Putamen (tissue), 1 donor: ENCODE measurements at regions not wholly inside any gene's neighbourhood (a gene's known extent, or its start where the extent isn't known, plus 50 kb on each side); places are given as distances from the start of the nearest gene placed in this dataset.
A peak's percentile ranks its signal among the peaks of the same experiment; 100 is the strongest.

ENCODE experiments used
- DNase-seq: peaks from one replicate; pipeline ENCODE4 v3.0.0-alpha.2; 2016; ENCODE audit warnings: low spot score

DNA sequence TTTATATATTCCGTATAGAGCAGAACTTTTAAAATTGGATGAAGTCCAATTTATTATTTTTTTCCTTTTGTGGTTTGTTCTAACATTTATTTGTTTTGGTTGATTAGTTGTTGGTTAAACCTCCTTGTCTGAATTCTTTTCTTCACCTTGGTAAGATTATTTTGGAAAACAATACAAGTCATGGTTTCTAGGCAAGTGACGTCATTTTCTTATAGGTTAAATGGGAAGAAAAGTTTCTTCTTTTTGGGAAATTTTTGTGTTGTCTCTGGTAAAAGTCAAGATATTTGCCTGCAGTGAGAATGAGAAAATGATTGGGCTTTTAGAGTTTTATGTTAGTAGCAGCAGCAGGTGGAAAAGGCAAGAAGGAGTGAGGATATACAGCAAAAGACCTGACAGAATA lies 197.9 kb downstream of the OTOR start:
- no peak for DNase-seq

DNA sequence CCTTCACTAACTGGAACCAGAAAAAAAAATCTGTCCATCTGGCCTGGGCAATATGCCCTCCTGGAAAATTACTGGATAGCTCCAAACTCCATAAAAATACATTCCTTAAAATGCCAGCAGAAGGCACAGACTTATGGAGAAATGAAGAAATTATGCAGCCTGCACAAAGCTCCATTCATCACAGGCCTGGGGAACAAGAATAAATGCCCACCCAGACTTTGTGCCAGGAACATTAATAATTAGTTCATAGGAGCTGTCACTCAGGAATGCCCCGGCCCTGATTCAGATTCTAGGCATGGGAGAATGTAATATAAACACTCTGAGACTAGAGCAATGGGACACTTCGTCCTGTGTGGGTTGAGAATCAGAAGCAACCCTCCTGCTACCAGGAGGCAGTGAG lies 199.3 kb downstream of the OTOR start:
- no peak for DNase-seq

DNA sequence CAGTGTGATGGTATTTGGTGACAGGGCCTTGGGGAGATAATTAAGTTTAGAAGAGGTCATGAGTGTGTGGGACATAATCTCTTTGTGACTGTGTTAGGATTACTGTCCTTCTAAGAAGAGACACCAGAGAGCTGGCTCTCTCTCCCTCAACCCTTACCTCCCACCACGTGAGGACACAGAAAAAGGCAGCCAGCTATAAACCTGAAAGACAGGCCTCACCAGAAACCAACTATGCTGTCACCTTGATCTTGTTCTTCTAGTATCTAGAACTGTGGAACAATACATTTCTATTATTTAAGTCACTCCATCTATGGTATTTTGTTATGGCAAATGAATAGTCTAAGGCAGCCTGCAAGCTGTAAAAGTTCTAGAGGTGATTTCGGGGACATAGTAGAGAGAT lies 203.7 kb downstream of the OTOR start:
- no peak for DNase-seq

DNA sequence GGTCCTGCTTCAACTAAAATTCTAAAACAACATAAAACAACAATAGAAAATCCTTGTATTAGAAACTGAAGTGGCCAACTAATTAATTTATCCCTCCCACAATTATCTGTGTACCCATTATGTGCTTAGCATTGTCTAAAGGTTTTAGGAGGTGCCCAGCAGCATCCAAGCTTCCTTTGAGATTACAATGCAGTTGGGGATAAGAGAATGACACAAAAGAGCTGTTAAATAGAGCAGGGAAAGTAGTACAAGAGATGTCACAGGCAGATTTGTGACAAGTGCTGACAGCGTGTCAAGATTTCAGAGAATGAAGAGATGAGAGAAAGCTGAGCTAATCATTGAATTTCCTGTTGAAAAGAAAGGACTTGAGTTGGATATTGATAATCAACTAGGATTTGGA lies 204.8 kb downstream of the OTOR start:
- peak; percentile 9 for DNase-seq

DNA sequence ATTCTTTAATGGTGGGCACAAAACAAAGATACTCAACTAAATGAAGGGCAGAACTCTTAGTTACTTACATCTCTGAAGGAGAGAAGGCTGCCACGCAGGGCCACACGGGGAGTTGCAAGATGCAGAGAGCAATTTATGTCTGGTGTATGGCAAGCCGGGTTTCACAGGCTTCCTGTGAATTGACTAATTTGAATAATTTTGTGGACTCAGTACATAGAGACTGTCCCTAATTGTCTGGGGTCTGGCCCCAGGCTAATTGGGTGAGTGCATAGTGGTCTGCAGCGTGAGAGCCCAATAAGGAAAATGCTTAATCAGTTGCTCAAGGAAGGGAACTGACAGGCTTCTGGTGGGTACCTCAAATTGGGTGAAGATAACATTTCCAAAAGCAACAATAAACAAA lies 205.7 kb downstream of the OTOR start:
- DNase-seq = no peak

DNA sequence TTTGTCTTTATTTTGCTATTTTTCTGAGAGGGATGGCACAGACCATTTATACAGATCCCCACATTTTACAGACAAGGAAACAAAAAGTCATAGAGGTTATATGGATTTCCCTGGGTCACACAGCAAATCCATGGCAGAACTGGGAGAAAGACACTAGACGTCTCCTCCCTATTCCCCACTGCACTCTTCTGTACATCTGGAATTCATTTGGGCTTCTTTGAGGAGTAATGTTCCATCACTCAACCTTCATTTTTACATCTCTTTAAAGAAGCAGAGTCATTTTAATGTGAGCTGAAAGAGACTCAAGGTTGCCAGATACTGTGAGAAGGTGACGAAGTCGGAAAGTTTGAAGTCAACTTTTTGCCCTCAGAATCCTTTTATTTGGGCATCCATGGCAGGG lies 207.3 kb downstream of the OTOR start:
- no peak for DNase-seq

DNA sequence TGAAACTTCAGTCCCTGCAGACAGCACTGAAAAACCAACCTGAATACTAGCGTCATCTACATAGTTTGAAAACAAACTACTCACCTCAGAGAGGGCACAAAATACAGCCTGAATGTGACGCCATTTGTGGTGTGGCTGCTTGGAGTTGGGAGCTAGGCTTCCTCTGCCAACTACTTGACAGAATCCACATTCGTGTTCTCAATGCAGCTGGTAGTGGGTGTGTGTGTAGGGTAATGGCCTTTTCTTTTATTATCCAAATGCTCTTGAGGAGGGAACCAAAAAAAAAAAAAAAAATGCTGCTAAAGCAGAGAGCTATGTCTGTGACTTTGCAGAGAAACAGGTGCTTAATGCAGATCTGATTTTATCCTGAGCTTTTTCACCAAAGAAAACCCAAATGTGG lies 207.8 kb downstream of the OTOR start:
- DNase-seq = no peak

DNA sequence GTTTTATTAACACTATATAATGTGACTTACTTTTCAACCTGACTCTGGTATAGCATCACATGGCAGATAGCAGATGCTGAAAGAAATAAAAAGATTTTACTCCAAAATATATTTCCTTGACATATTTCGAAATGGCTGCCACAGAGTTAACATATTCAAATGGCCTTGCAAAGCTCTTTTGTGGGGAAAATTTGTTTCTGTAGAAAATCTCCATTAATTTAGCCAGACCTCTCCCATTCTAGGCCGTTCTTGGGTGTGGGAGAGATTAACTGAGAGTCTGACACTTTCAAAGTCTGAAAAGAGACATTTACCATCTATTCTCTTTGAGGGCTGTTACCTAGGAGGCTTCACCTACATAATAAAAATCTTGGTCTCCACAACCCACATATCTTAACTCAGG lies 217.2 kb downstream of the OTOR start:
- DNase-seq = no peak

DNA sequence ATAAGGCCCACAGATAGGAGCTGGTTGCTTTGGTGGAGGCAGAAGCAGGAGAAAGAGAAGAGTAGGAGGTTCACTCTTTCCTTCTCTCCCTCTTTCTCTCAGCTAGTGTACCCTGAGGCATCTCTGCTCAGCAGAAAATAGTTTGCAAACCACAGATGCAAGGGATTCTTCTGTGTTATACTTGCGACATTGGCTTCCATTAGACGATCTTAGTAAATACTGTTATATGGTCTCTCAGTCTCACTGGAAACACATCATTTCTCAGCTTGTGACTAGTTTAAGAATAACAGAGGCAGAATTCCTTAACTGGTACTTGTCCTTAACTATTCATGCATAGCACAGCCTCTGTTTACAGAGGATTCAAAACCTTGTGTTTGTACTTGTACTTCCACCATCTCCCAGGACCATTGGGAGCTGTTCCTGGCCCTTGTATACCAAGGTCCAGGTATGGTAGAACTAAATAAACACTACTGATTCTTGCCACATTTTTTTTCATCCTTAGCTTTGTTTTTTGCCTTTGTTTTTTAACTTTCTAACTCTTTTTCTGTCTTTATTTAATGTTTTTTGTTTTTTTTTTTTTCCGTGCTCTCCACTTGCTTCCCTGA lies 218.2 kb downstream of the OTOR start:
- no peak for DNase-seq

DNA sequence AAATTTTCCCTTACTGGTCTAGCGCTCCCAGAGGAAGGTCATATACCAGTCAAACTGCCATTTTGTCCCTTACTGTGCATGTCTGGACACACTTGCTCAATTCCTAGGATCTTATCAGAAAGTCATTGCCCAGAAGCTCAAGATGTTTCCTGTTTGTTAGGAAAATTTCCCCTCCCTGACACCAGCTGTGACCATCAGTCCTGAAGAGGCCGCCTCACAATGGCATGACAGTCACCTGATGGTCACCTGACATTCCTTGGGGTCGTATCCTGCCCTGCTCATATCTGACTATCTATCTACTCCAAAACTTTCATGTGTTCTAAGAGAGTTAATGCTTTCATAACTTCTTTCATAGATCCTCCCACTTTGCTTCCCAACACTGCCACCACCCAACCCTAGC lies 219.9 kb downstream of the OTOR start:
- no peak for DNase-seq

DNA sequence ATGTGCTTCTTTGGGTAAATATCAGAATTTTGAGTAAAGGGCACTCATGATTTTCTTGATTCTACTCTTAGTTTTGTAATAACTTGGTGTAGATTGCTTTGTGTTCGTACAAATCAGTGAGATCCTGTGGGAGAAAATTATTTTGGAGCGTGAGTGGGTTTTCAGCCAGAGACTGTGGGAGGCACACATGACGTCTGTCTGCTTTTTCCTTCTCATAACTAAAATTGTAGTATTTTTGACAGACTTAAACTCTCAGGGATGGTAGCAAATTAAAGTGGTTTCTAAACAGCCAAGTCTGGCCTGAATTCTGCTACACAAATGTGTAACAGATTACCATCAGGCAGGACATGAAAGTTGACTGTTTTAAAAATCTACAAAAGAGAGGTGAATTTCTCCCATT lies 222.6 kb downstream of the OTOR start:
- DNase-seq = peak; percentile 43

DNA sequence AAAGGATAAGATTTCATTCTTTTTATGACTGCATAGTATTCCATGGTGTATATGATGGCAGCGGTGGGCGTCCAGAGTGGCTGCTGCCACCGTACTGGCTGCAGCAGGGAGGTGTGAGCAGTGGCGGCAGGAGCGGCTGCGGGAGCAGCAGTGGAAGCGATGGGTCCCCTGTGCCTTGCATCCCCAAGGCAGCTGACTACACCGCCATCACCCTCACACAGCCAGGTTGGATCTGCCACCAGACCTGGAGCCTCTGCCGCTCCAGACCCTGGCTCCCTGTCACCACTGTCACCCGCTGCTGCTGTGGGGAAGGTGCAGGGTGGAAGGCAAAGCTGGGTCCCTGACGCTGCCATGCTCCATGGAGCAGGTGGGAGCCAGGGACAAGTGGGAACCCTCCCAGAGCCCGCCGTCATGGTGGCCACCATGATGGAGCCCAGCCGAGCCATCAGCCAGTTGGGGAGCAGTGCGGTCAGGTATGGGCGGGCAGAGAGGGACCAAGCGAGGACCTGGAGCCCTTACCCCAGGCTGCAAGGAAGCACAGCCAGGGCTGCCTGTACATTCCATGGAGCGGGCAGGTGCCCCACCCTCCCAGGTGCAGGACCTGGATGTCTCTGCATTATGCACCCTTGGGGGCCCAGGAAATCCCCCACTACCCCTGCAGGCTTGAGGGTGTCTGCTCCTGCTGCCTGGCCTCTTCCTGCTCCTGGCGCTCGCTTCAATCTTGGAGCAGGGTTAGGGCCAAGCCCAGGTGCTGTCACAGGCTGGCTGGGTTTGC lies 226.1 kb downstream of the OTOR start:
- DNase-seq = no peak

DNA sequence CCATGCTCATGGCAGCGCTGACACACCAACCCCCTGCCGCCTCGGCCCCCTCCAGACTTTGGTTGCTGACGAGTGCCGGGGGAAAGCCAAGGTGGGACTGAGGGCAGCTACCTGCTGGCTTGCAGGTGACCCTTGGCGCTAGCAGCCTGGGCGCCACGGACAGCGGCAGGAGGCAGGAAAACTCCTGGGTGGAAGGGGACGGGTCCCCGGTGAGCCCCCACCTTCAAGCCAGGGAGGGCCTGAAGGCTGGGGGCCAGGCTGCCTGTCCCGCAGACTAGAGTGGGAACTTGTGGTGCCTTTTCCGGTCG lies 226.7 kb downstream of the OTOR start:
- DNase-seq = no peak

DNA sequence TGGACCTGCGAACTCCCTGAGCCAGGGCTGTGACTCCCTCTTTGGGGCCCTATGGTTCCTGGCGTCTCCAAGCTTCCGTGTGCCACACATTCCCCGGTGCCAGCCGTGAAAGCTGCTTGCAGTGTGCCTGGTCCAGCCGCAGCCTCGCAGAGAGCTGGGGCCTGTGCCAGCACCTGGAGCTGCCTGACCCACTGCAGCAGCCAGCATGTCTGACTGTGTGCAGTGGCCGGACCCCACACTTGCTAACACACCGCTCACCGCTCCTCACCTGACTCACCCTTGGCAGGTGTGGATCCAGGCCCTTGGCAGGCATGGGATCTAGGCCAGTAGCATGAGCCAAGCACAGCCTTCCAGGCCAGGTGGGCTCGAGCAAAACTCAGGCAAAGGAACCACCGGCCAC lies 227.5 kb downstream of the OTOR start:
- no peak for DNase-seq

DNA sequence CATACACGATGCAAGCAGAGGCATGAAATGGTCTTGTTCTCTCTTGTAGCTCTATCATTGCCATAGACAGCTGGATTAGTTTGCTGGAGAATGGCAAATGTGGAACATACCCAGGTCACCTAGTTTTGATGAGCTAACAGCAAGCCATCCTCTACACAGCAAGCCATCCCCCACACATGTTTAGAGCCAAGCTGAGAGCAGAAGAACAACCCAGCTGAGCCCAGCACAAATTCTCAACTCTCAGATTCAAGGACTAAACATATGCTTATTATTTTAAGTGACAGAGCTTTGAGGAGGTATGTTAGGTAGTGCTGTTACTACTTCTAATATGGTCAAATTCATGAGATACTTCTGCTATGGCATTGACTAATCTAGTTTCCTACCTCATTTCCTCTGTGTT lies 230.3 kb downstream of the OTOR start:
- no peak for DNase-seq

DNA sequence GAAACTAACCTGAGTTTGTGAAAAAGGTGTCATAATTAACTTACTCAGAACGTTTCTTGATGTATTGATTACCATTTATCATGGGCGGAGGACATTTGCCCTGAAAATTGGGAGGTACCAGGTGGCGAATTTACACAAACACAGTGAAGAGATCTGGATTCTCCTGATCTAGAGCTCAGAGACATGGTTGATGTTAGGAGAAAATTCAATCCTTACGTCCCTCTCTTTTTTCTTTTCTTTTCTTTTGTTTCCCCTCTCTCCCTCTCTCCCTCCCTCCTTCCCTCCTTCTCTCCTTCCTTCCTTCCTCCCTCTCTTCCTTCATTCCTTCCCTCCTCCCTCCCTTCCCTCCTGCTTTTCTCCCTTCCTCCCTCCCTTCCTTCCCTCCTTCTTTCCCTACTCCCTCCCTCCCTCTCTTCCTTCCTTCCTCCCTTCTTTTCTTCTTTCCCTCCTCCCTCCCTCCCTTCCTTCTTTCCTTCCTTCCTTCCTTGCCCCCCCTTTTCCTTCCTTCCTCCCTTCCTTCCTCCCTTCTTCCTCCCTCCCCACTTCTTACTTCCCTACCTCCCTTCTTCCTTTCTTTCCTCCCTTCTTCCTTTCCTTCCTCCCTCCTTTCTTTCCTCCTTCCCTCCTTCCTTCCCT lies 234.1 kb downstream of the OTOR start:
- DNase-seq = no peak

DNA sequence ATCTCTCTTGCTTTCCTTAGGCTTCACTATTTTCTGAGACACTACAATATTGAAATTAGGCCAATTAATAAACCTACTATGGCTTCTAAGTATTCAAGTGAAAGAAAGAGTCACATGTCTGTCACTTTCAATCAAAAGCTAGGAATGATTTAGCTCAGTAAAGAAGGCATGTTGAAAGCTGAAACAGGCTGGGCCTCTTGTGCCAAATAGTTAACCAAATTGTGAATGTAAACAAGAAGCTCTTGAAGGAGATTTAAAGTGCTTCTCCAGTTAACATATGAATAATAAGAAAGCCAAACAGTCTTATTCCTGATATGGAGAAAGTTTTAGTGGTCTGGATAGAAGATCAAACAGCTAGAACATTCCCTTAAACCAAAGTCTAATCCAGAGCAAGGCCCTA lies 236.3 kb downstream of the OTOR start:
- no peak for DNase-seq

DNA sequence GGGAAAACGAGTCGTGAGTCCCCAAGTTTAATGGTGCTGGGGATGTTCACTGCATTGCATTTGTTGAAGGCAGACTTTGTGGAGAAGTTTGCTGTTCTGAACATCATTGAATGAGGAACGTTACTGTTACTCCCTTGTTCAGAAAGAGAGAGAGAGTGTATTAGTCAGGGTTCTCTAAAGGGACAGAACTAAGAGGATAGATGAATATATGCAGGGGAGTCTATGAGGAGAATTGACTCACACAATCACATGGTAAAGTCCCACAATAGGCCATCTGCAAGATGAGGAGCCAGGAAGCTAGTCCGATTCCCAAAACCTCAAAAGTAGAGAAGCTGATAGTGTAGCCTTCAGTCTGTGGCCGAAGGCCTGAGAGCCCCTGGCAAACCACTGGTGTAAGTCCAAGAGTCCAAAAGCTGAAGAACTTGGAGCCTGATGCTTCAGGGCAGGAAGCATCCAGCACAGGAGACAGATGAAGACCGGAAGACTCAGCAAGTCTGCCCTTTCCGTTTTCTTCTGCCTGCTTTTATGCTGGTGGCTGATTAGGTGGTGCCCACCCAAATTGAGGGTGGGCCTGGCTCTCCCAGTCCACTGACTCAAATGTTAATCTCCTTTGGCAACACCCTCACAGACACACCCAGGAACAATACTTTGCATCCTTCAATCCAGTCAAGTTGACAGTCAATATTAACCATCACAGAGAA lies 223.5 kb upstream of the PCSK2 start:
- DNase-seq = no peak

DNA sequence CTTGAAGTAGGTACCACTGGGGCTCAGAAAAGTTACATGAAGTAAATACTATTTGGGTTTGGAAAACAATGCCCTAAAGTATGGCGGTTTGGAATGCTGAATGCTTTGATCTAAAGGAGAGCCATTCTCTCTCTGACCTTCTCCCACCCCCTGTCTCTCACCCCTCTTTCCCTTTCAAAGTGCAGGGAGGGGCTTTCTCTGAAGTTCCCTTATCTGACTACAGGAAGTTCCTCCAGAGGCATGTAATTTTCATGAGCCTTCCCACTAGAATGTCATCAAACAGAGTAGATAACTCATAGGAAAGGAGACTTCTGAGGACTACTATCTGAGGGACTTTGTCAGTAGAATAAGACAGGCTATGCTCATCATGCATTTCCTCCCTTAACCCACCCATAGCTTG lies 216.7 kb upstream of the PCSK2 start:
- DNase-seq = no peak

DNA sequence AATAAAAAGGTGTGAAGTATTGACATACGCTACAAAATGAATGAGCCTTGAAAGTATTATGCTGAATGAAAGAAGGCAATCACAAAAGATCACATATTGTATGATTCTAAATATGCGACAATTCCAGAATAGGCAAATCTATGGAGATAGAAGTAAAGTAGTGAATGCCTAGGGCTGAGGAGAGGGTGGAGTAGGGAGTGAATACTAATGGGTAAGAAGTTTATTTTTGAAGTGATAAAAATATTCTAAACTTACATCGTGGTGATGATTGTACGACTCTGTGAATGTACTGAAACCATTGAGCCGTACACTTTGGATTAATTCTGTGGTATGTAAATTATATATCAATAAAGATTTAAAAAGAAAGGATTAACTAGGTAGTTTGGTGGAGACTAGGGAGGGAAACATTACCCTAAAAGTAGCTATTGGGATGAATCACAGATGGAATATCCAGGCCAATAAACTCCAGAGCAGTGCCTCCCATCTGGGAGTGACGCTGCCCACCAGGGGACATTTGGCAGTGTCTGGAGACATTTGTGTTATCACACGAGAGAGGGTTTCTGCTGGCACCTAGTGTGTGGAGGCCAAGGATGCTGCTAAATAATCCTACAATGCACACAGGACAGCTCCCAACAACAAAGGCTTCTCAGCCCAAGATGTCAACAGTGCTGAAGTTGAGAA lies 214.2 kb upstream of the PCSK2 start:
- DNase-seq = no peak

DNA sequence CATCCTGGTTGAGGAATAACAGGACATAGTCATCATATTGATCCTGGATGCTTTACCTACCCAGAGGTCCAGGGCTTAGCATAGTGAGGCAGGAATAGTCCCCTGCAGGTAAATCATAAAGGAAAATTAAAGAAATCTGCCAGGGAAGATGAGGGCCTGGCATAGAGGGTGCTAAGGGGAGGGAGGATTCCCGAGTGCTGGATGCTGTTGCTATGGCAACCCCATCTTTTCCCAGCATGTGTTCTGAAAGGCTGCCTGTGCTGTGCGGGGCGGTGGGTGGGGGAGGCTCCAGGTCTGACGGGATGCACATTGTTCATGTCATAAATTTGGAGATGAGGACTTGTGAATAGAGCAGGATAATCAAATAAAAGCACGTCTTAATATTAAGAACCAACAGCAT lies 212.6 kb upstream of the PCSK2 start:
- DNase-seq = peak; percentile 25

DNA sequence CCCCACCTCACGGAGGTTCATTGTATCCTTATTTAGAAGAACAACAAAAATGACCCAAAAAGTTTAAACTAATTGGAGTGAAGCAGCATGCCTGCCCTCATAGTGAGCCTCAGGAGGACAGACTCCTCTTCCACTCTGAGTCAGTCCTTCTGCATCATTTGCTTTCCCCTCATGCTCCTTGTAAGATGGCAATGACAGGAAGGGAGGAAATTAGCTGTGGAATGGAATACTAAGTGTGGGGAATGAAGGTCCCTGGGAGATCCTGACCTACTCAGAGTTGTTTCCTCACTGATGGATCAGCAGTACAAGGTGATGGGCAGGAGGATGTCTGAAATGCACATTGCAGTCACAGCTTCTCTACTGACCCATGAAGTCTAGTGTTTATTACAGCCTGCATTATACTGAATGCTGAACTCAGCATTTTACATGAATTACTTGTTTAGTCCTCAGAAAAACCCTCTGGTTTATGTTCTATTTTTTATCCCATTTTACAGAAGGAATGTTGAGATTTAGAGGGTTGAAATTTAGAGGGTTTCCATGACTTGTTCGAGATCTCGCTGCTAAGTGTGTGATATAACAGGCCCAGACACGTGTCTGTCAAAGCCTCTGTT lies 212.0 kb upstream of the PCSK2 start:
- no peak for DNase-seq
